ENCODE measurements at regions not wholly inside any gene's neighbourhood (a gene's known extent, or its start where the extent isn't known, plus 50 kb on each side); places are given as distances from the start of the nearest gene placed in this dataset.

GRCh38 chr12:4210183-4210582, 63.4 kb upstream of the CCND2 start:
- Histone ChIP-seq H3K4me3 (ENCODE audit: low read length in 2 of 2) (no peak overlapping the region), H3K36me3 (ENCODE audit: control insufficient read depth in 2 of 2, insufficient read depth in 2 of 2, low read length in 2 of 2) (no peaks in the 10 kb centered on the region), H3K9ac (ENCODE audit: low read length in 2 of 2) (no peak overlapping the region), H3K27me3 (ENCODE audit: control insufficient read depth in 1 of 2, insufficient read depth in 2 of 2, low read length in 2 of 2) (peaks cover 8 to 16% of the 10 kb centered on the region in 2 donors), H3K27ac (ENCODE audit: low read length) (no peak overlapping the region), H3K9me3 (ENCODE audit: control insufficient read depth in 2 of 2, low read length in 2 of 2) (no peaks in the 10 kb centered on the region), H3K4me1 (ENCODE audit: control insufficient read depth, insufficient read depth, low read length) (no peaks in the 10 kb centered on the region)

GRCh38 chr12:4206470-4206869, 67.1 kb upstream of the CCND2 start:
- no peaks in the 10 kb centered on the region for H3K4me1 ChIP-seq (ENCODE audit: control insufficient read depth, insufficient read depth, low read length)
- no peak overlapping the region for H3K27ac ChIP-seq (ENCODE audit: low read length)
- no peaks in the 10 kb centered on the region for H3K9me3 ChIP-seq (ENCODE audit: control insufficient read depth in 2 of 2, low read length in 2 of 2)
- H3K36me3 ChIP-seq (ENCODE audit: control insufficient read depth in 2 of 2, insufficient read depth in 2 of 2, low read length in 2 of 2): no peaks in the 10 kb centered on the region
- H3K27me3 ChIP-seq (ENCODE audit: control insufficient read depth in 1 of 2, insufficient read depth in 2 of 2, low read length in 2 of 2): peaks cover 8 to 12% of the 10 kb centered on the region in 2 donors
- no peak overlapping the region for H3K9ac ChIP-seq (ENCODE audit: low read length in 2 of 2)
- H3K4me3 ChIP-seq (ENCODE audit: low read length in 2 of 2): no peak overlapping the region

- H3K36me3 ChIP-seq (ENCODE audit: control insufficient read depth in 2 of 2, insufficient read depth in 2 of 2, low read length in 2 of 2): no peaks in the 10 kb centered on the region
- no peaks in the 10 kb centered on the region for H3K9me3 ChIP-seq (ENCODE audit: control insufficient read depth in 2 of 2, low read length in 2 of 2)
- peaks cover 8% of the 10 kb centered on the region in 2 donors for H3K27me3 ChIP-seq (ENCODE audit: control insufficient read depth in 1 of 2, insufficient read depth in 2 of 2, low read length in 2 of 2)
- H3K27ac ChIP-seq (ENCODE audit: low read length): no peak overlapping the region
- H3K4me1 ChIP-seq (ENCODE audit: control insufficient read depth, insufficient read depth, low read length): no peaks in the 10 kb centered on the region
- no peak overlapping the region for H3K4me3 ChIP-seq (ENCODE audit: low read length in 2 of 2)
- H3K9ac ChIP-seq (ENCODE audit: low read length in 2 of 2): no peak overlapping the region
Observed at GRCh38 chr12:4203772-4204376, 69.7 kb upstream of the CCND2 start.

GRCh38 chr12:4202918-4203317, 70.6 kb upstream of the CCND2 start:
- Histone ChIP-seq H3K27me3 (ENCODE audit: control insufficient read depth in 1 of 2, insufficient read depth in 2 of 2, low read length in 2 of 2) (peaks cover 8% of the 10 kb centered on the region in 2 donors), H3K9ac (ENCODE audit: low read length in 2 of 2) (no peak overlapping the region), H3K4me1 (ENCODE audit: control insufficient read depth, insufficient read depth, low read length) (no peaks in the 10 kb centered on the region), H3K4me3 (ENCODE audit: low read length in 2 of 2) (no peak overlapping the region), H3K9me3 (ENCODE audit: control insufficient read depth in 2 of 2, low read length in 2 of 2) (no peaks in the 10 kb centered on the region), H3K27ac (ENCODE audit: low read length) (no peak overlapping the region), H3K36me3 (ENCODE audit: control insufficient read depth in 2 of 2, insufficient read depth in 2 of 2, low read length in 2 of 2) (no peaks in the 10 kb centered on the region)

- no peak overlapping the region for H3K4me3 ChIP-seq (ENCODE audit: low read length in 2 of 2)
- H3K27ac ChIP-seq (ENCODE audit: low read length): no peak overlapping the region
- peaks cover 5 to 8% of the 10 kb centered on the region in 2 donors for H3K27me3 ChIP-seq (ENCODE audit: control insufficient read depth in 1 of 2, insufficient read depth in 2 of 2, low read length in 2 of 2)
- peaks cover 1% of the 10 kb centered on the region for H3K4me1 ChIP-seq (ENCODE audit: control insufficient read depth, insufficient read depth, low read length)
- no peaks in the 10 kb centered on the region for H3K9me3 ChIP-seq (ENCODE audit: control insufficient read depth in 2 of 2, low read length in 2 of 2)
- H3K36me3 ChIP-seq (ENCODE audit: control insufficient read depth in 2 of 2, insufficient read depth in 2 of 2, low read length in 2 of 2): no peaks in the 10 kb centered on the region
- H3K9ac ChIP-seq (ENCODE audit: low read length in 2 of 2): no peak overlapping the region
Observed at GRCh38 chr12:4202487-4202886, 71.1 kb upstream of the CCND2 start.

- no peak overlapping the region for H3K27ac ChIP-seq (ENCODE audit: low read length)
- peaks cover 5 to 7% of the 10 kb centered on the region in 2 donors for H3K27me3 ChIP-seq (ENCODE audit: control insufficient read depth in 1 of 2, insufficient read depth in 2 of 2, low read length in 2 of 2)
- H3K4me3 ChIP-seq (ENCODE audit: low read length in 2 of 2): no peak overlapping the region
- no peaks in the 10 kb centered on the region for H3K9me3 ChIP-seq (ENCODE audit: control insufficient read depth in 2 of 2, low read length in 2 of 2)
- H3K36me3 ChIP-seq (ENCODE audit: control insufficient read depth in 2 of 2, insufficient read depth in 2 of 2, low read length in 2 of 2): no peaks in the 10 kb centered on the region
- no peak overlapping the region for H3K9ac ChIP-seq (ENCODE audit: low read length in 2 of 2)
- H3K4me1 ChIP-seq (ENCODE audit: control insufficient read depth, insufficient read depth, low read length): peaks cover 5% of the 10 kb centered on the region
Observed at GRCh38 chr12:4201333-4202100, 72.0 kb upstream of the CCND2 start.

- Histone ChIP-seq H3K27me3 (ENCODE audit: control insufficient read depth in 1 of 2, insufficient read depth in 2 of 2, low read length in 2 of 2) (no peaks in the 10 kb centered on the region), H3K9me3 (ENCODE audit: control insufficient read depth in 2 of 2, low read length in 2 of 2) (no peaks in the 10 kb centered on the region), H3K9ac (ENCODE audit: low read length in 2 of 2) (no peak overlapping the region), H3K4me3 (ENCODE audit: low read length in 2 of 2) (no peak overlapping the region), H3K36me3 (ENCODE audit: control insufficient read depth in 2 of 2, insufficient read depth in 2 of 2, low read length in 2 of 2) (no peaks in the 10 kb centered on the region), H3K4me1 (ENCODE audit: control insufficient read depth, insufficient read depth, low read length) (peaks cover 5% of the 10 kb centered on the region), H3K27ac (ENCODE audit: low read length) (no peak overlapping the region)
Observed at GRCh38 chr12:4197922-4198763, 75.4 kb upstream of the CCND2 start.

- H3K27ac ChIP-seq (ENCODE audit: low read length): no peak overlapping the region
- H3K4me3 ChIP-seq (ENCODE audit: low read length in 2 of 2): no peak overlapping the region
- H3K36me3 ChIP-seq (ENCODE audit: control insufficient read depth in 2 of 2, insufficient read depth in 2 of 2, low read length in 2 of 2): no peaks in the 10 kb centered on the region
- no peak overlapping the region for H3K9ac ChIP-seq (ENCODE audit: low read length in 2 of 2)
- no peaks in the 10 kb centered on the region for H3K9me3 ChIP-seq (ENCODE audit: control insufficient read depth in 2 of 2, low read length in 2 of 2)
- no peaks in the 10 kb centered on the region for H3K27me3 ChIP-seq (ENCODE audit: control insufficient read depth in 1 of 2, insufficient read depth in 2 of 2, low read length in 2 of 2)
- peaks cover 5% of the 10 kb centered on the region for H3K4me1 ChIP-seq (ENCODE audit: control insufficient read depth, insufficient read depth, low read length)
Observed at GRCh38 chr12:4196805-4197420, 76.6 kb upstream of the CCND2 start.

- Histone ChIP-seq H3K4me3 (ENCODE audit: low read length in 2 of 2) (no peak overlapping the region), H3K4me1 (ENCODE audit: control insufficient read depth, insufficient read depth, low read length) (peaks cover 5% of the 10 kb centered on the region), H3K36me3 (ENCODE audit: control insufficient read depth in 2 of 2, insufficient read depth in 2 of 2, low read length in 2 of 2) (no peaks in the 10 kb centered on the region), H3K9ac (ENCODE audit: low read length in 2 of 2) (no peak overlapping the region), H3K27me3 (ENCODE audit: control insufficient read depth in 1 of 2, insufficient read depth in 2 of 2, low read length in 2 of 2) (no peaks in the 10 kb centered on the region), H3K9me3 (ENCODE audit: control insufficient read depth in 2 of 2, low read length in 2 of 2) (no peaks in the 10 kb centered on the region), H3K27ac (ENCODE audit: low read length) (no peak overlapping the region)
Observed at GRCh38 chr12:4194668-4195067, 78.9 kb upstream of the CCND2 start.

- Histone ChIP-seq H3K27me3 (ENCODE audit: control insufficient read depth in 1 of 2, insufficient read depth in 2 of 2, low read length in 2 of 2) (no peaks in the 10 kb centered on the region), H3K27ac (ENCODE audit: low read length) (no peak overlapping the region), H3K4me3 (ENCODE audit: low read length in 2 of 2) (no peak overlapping the region), H3K4me1 (ENCODE audit: control insufficient read depth, insufficient read depth, low read length) (peaks cover 5% of the 10 kb centered on the region), H3K9ac (ENCODE audit: low read length in 2 of 2) (no peak overlapping the region), H3K9me3 (ENCODE audit: control insufficient read depth in 2 of 2, low read length in 2 of 2) (no peaks in the 10 kb centered on the region), H3K36me3 (ENCODE audit: control insufficient read depth in 2 of 2, insufficient read depth in 2 of 2, low read length in 2 of 2) (no peaks in the 10 kb centered on the region)
Observed at GRCh38 chr12:4193821-4194220, 79.7 kb upstream of the CCND2 start.

All from stomach smooth muscle (tissue), 2 donors.